ENCODE measurements at regions not wholly inside any gene's neighbourhood (a gene's known extent, or its start where the extent isn't known, plus 50 kb on each side); places are given as distances from the start of the nearest gene placed in this dataset.

GRCh38 chr2:190005513-190005912, 57.0 kb downstream of the MSTN start:
- TF ChIP-seq CTCF (IDR thresholded peaks at IDR 0.05), result no peak
- no peak for TF ChIP-seq POLR2A (IDR thresholded peaks at IDR 0.05)
- TF ChIP-seq POLR2AphosphoS5 (IDR thresholded peaks at IDR 0.05), result no peak
- no peak for TF ChIP-seq EP300 (IDR thresholded peaks at IDR 0.05)

Measured in gastroesophageal sphincter (tissue), 3 donors.